ENCODE measurements at regions not wholly inside any gene's neighbourhood (a gene's known extent, or its start where the extent isn't known, plus 50 kb on each side); places are given as distances from the start of the nearest gene placed in this dataset.

DNA sequence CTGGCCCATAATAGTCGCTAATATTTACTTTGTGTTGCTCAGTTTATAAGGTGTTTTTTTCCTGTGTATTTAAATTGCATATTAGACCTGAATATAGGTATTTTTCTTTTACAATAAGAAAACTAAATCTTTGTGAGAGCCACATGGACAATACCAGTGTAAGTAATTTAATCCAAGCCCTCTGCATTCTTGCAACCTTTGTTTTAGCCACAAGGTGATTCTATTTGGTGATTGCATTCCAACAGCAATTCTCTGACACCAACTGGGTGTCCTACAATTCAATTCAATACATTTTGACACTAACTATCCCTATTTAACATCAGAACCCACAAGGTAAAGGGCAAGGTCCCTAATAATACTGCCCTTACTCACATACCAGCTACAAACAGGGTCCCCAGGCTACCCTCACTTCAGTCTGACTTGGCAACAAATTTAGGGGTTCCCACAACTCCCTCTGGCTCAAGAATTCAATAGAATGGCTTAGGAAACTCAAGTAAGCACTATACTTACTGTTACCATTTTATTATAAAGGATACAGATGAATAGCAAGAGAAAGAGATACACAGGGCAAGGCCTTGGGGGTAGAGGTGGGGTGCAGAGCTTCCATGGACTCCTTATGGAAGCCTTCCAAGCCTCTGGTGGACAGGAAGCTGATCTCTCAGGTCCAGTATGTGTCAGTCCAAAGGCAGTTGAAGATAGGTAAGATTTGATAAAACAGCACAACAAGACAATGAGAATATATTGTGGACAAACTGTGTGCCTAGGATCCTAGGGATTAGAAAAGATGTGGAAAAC is 169.3 kb downstream of the CD83 start:
- DNase-seq (ENCODE audit: low read depth, low spot score): no peak
- H4K20me1 ChIP-seq (ENCODE audit: insufficient read depth): no peaks in the 10 kb centered on the region
- no peaks in the 10 kb centered on the region for H3K36me3 ChIP-seq (ENCODE audit: control insufficient read depth in 1 of 2, insufficient read depth in 2 of 2, low read length in 2 of 2)
- H3K4me1 ChIP-seq (ENCODE audit: control insufficient read depth in 1 of 2, insufficient read depth in 2 of 2, low read length in 2 of 2): peaks cover 13 to 34% of the 10 kb centered on the region in 2 experiments
- peak overlapping the region; percentile 64 for H3K4me2 ChIP-seq (ENCODE audit: low read length)
- ChIA-PET RAD21 (ENCODE audit: low non-redundant PET in 1 of 2, low total read pairs in 2 of 2, uncharacterized antibody in 2 of 2, unreplicated experiment in 2 of 2) (no interaction called here), CTCF (no interaction called here), POLR2A (no interaction called here)
- TF ChIP-seq SRF (IDR thresholded peaks at IDR 0.05; ENCODE audit: low read depth) (no peak), ZNF274 (IDR thresholded peaks at IDR 0.05; ENCODE audit: low read depth, low read length) (no peak), ELF1 (IDR thresholded peaks at IDR 0.05; ENCODE audit: borderline replicate concordance, low read depth) (no peak), CEBPB (IDR thresholded peaks at IDR 0.05; ENCODE audit: low read depth) (no peak), TCF7L2 (IDR thresholded peaks at IDR 0.05; ENCODE audit: borderline replicate concordance, extremely low read depth, insufficient read depth, insufficient read length) (no peak), ATF3 (IDR thresholded peaks at IDR 0.05) (no peak), POLR2AphosphoS5 (IDR thresholded peaks at IDR 0.05; ENCODE audit: low read depth, low read length) (no peak), CBX3 (IDR thresholded peaks at IDR 0.05; ENCODE audit: low read depth) (no peak)
- TF ChIP-seq, protein P1, sequence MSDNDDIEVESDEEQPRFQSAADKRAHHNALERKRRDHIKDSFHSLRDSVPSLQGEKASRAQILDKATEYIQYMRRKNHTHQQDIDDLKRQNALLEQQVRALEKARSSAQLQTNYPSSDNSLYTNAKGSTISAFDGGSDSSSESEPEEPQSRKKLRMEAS (IDR thresholded peaks at IDR 0.05): no peak
- peak overlapping the region; percentile 44 for H2AFZ ChIP-seq (ENCODE audit: low read depth, low read length, poor library complexity, severe bottlenecking)
- intact Hi-C loops (cut with micrococcal nuclease): no loop called here
- H3K27me3 ChIP-seq (ENCODE audit: insufficient read depth, low read length): no peaks in the 10 kb centered on the region
- H3K79me2 ChIP-seq (ENCODE audit: insufficient read depth, low read length): no peaks in the 10 kb centered on the region
- no peaks in the 10 kb centered on the region for H3K9me2 ChIP-seq (ENCODE audit: insufficient read depth)
- peak overlapping the region in 1 of 2 experiments; percentile 28; a peak in 1 of 4 replicates for H3K4me3 ChIP-seq (replicated peaks in 1 of 2; ENCODE audit: low read depth in 1 of 2, low read length in 2 of 2)
- BruUV-seq (replicated peaks): no TSS peak
- H3K9me3 ChIP-seq (ENCODE audit: control insufficient read depth in 1 of 2, insufficient read depth in 1 of 2, low read depth in 1 of 2, low read length in 2 of 2): no peaks in the 10 kb centered on the region
- peak; percentile 51 for ATAC-seq
- peak overlapping the region; percentile 17; the same call in 1 of the 2 replicates for H3K9ac ChIP-seq (ENCODE audit: low read length)
- no peak overlapping the region for H3K27ac ChIP-seq (ENCODE audit: low read depth, low read length)

GRCh38 chr6:14287707-14288106 is 170.1 kb downstream of the CD83 start:
- Histone ChIP-seq H3K9ac (ENCODE audit: low read length) (no peak overlapping the region), H3K36me3 (ENCODE audit: control insufficient read depth in 1 of 2, insufficient read depth in 2 of 2, low read length in 2 of 2) (no peaks in the 10 kb centered on the region), H3K79me2 (ENCODE audit: insufficient read depth, low read length) (no peaks in the 10 kb centered on the region), H4K20me1 (ENCODE audit: insufficient read depth) (no peaks in the 10 kb centered on the region), H3K9me2 (ENCODE audit: insufficient read depth) (no peaks in the 10 kb centered on the region), H3K27ac (ENCODE audit: low read depth, low read length) (no peak overlapping the region), H3K27me3 (ENCODE audit: insufficient read depth, low read length) (no peaks in the 10 kb centered on the region), H2AFZ (ENCODE audit: low read depth, low read length, poor library complexity, severe bottlenecking) (no peak overlapping the region), H3K9me3 (ENCODE audit: control insufficient read depth in 1 of 2, insufficient read depth in 1 of 2, low read depth in 1 of 2, low read length in 2 of 2) (no peaks in the 10 kb centered on the region), H3K4me1 (ENCODE audit: control insufficient read depth in 1 of 2, insufficient read depth in 2 of 2, low read length in 2 of 2) (peaks cover 13 to 34% of the 10 kb centered on the region in 2 experiments), H3K4me2 (ENCODE audit: low read length) (no peak overlapping the region), H3K4me3 (replicated peaks in 1 of 2; ENCODE audit: low read depth in 1 of 2, low read length in 2 of 2) (no peak overlapping the region)
- no TSS peak for BruUV-seq (replicated peaks)
- POLR2A ChIA-PET: no interaction called here
- DNase-seq (ENCODE audit: low read depth, low spot score): no peak
- RAD21 ChIA-PET (ENCODE audit: low non-redundant PET in 1 of 2, low total read pairs in 2 of 2, uncharacterized antibody in 2 of 2, unreplicated experiment in 2 of 2): no interaction called here
- intact Hi-C loops (cut with micrococcal nuclease): no loop called here
- CTCF ChIA-PET: no interaction called here
- no peak for ATAC-seq
- TF ChIP-seq POLR2A (IDR thresholded peaks at IDR 0.05; ENCODE audit: borderline replicate concordance, extremely low read depth, insufficient read depth, insufficient read length) (no peak), RAD21 (IDR thresholded peaks at IDR 0.05; ENCODE audit: low read depth) (no peak), SIN3A (IDR thresholded peaks at IDR 0.05; ENCODE audit: low read depth) (no peak), ZFX (IDR thresholded peaks at IDR 0.05) (no peak), EZH2phosphoT487 (IDR thresholded peaks at IDR 0.05; ENCODE audit: borderline replicate concordance) (no peak), SRF (IDR thresholded peaks at IDR 0.05; ENCODE audit: low read depth) (no peak), ZBTB33 (IDR thresholded peaks at IDR 0.05; ENCODE audit: extremely low read depth, insufficient replicate concordance, low read length) (no peak), POLR2AphosphoS5 (IDR thresholded peaks at IDR 0.05; ENCODE audit: low read depth, low read length) (no peak), JUND (IDR thresholded peaks at IDR 0.05) (no peak), CEBPB (IDR thresholded peaks at IDR 0.05; ENCODE audit: low read depth) (no peak)
- TF ChIP-seq, protein P1 (IDR thresholded peaks at IDR 0.05): no peak

All from HCT116 (cell line).